Transverse colon (tissue), 4 donors: ENCODE measurements at regions not wholly inside any gene's neighbourhood (a gene's known extent, or its start where the extent isn't known, plus 50 kb on each side); places are given as distances from the start of the nearest gene placed in this dataset.

Source experiments
- DNase-seq: peaks from one replicate; pipeline ENCODE4 v3.0.0-alpha.2; 2019
- H3K27ac ChIP-seq, 4 donors: fragments of 200-600 bp; sonication (generic); 2 replicates each; pipeline ENCODE4 v1.5.1; 2016 to 2018; ENCODE audit warnings: inconsistent platforms in 4 of 4
- H3K27me3 ChIP-seq: fragments of 200-600 bp; sonication (generic); 2 replicates; pipeline ENCODE4 v1.5.1; 2017; ENCODE audit warnings: inconsistent platforms
- H3K36me3 ChIP-seq, 4 donors: fragments of 200-600 bp; sonication (generic); 2 replicates each; pipeline ENCODE4 v1.5.1; 2017 to 2019; ENCODE audit warnings: inconsistent platforms in 4 of 4
- H3K4me1 ChIP-seq, 4 donors: fragments of 200-600 bp; sonication (generic); 2 replicates each; pipeline ENCODE4 v1.5.1; 2017 to 2020; ENCODE audit warnings: inconsistent platforms in 4 of 4
- H3K4me3 ChIP-seq, 4 donors: fragments of 200-600 bp; sonication (generic); 1 replicate in 1 of 4; 2 replicates in 3 of 4; pipeline versions ENCODE4 v1.5.1 to v1.6.1; 2017 to 2019; ENCODE audit warnings: inconsistent platforms in 4 of 4
- H3K9me3 ChIP-seq, 2 donors: fragments of 200-600 bp; sonication (generic); 2 replicates each; pipeline ENCODE4 v1.5.1; 2017 to 2019; ENCODE audit warnings: inconsistent platforms in 2 of 2
- CTCF ChIP-seq, 5 experiments: fragments of 200-600 bp in 3 of 5; fragments of 450-650 bp in 2 of 5; sonication (generic) in 3 of 5; IDR thresholded peaks; 1 replicate in 2 of 5; 2 replicates in 3 of 5; pipeline ENCODE4 v1.5.1; 2016 to 2017; ENCODE audit warnings: antibody characterized with exemption in 5 of 5, inconsistent platforms in 3 of 5, mild to moderate bottlenecking in 2 of 5, moderate library complexity in 1 of 5
- EP300 ChIP-seq: sonication (generic); formaldehyde crosslinking; IDR thresholded peaks from one replicate; pipeline ENCODE4 v1.6.1; 2017; ENCODE audit warnings: antibody characterized with exemption, low read depth
- POLR2A ChIP-seq: fragments of 450-650 bp; IDR thresholded peaks from one replicate; pipeline ENCODE4 v1.6.1; 2016; ENCODE audit warnings: antibody characterized with exemption, mild to moderate bottlenecking, moderate library complexity
- POLR2AphosphoS5 ChIP-seq, 3 donors: sonication (generic); formaldehyde crosslinking; IDR thresholded peaks; one replicate each; pipeline ENCODE4 v1.6.1; 2016; ENCODE audit warnings: antibody characterized with exemption in 3 of 3
- WGBS, 2 donors: methylation state at CpG; one replicate each; pipeline ENCODE4 v1.1.5; 2018; ENCODE audit warnings: low coverage in 1 of 2; 5-methylcytosine and 5-hydroxymethylcytosine counted together
- in situ Hi-C, 4 donors: fragments of 200-750 bp; cut with MboI; loops; one replicate each; pipeline versions ENCODE4 v1.15.0 to v1.15.1; 2017; ENCODE audit warnings: low sequenced_read_pairs in 3 of 4, low pct_ligation_motif_present in 1 of 4, low pct_unique_long_range_greater_than_20kb in 1 of 4
- intact Hi-C: fragments of 100-400 bp; cut with DNase I; formaldehyde crosslinking; loops from one replicate; pipeline ENCODE4 v1.15.1; 2023; ENCODE audit warnings: low total_unique reads

- Histone ChIP-seq H3K9me3 (no peaks in the 10 kb centered on the region), H3K4me3 (no peak overlapping the region), H3K36me3 (no peaks in the 10 kb centered on the region), H3K4me1 (no peaks in the 10 kb centered on the region), H3K27ac (no peak overlapping the region), H3K27me3 (no peaks in the 10 kb centered on the region)
- WGBS, 2 donors: 93 to 94% methylated on average over 2 to 3 of the region's 3 CpGs
- no peak for DNase-seq
- TF ChIP-seq CTCF (IDR thresholded peaks at IDR 0.05) (no peak), EP300 (no peak), POLR2A (no peak), POLR2AphosphoS5 (IDR thresholded peaks at IDR 0.05) (no peak)
- in situ Hi-C loops (no loop called here), intact Hi-C loops (no loop called here)
These were observed 350.7 kb upstream of the SASH1 start for GRCh38 chr6:147991961-147992360.

DNA sequence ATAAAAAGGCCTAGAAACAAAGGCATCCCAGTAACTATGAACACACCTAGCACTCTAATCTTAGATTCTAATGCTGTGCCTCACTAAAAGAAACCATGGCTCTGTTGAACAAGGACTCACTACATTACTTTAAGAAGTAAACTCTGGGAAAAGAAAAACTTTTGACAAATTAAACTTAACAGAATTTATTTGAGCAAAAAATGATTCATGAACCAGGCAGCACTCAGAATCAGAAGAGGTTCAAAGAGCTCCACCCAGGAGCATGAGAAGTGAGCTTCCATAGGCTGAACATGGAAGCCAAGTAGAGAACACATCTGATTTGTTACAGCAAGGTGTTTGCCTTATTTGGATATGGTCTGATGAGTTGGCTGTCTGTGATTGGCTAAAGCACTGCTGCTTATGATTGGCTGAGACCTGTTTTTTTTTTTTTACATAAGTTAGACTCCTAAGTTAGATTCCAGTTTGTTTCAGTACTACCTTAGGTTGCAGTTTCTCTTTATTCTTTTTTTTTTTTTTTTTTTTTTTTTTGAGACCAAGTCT is 343.6 kb upstream of the SASH1 start:
- no peak overlapping the region for H3K27ac ChIP-seq
- H3K27me3 ChIP-seq: no peaks in the 10 kb centered on the region
- DNase-seq: no peak
- intact Hi-C loops: no loop called here
- in situ Hi-C loops: no loop called here
- no peak for TF ChIP-seq CTCF (IDR thresholded peaks at IDR 0.05)
- no peak for TF ChIP-seq POLR2AphosphoS5 (IDR thresholded peaks at IDR 0.05)
- no peak for TF ChIP-seq POLR2A
- TF ChIP-seq EP300: no peak
- H3K9me3 ChIP-seq: no peaks in the 10 kb centered on the region
- no peaks in the 10 kb centered on the region for H3K4me1 ChIP-seq
- no peaks in the 10 kb centered on the region for H3K36me3 ChIP-seq
- no peak overlapping the region for H3K4me3 ChIP-seq

GRCh38 chr6:148001844-148002642 is 340.6 kb upstream of the SASH1 start:
- no peaks in the 10 kb centered on the region for H3K27me3 ChIP-seq
- no peaks in the 10 kb centered on the region for H3K9me3 ChIP-seq
- TF ChIP-seq POLR2A (no peak), CTCF (IDR thresholded peaks at IDR 0.05) (no peak), POLR2AphosphoS5 (IDR thresholded peaks at IDR 0.05) (no peak), EP300 (no peak)
- no peak overlapping the region for H3K27ac ChIP-seq
- no peaks in the 10 kb centered on the region for H3K4me1 ChIP-seq
- DNase-seq: no peak
- in situ Hi-C loops: no loop called here
- intact Hi-C loops: no loop called here
- no peak overlapping the region for H3K4me3 ChIP-seq
- no peaks in the 10 kb centered on the region for H3K36me3 ChIP-seq
- WGBS, 2 donors: 84% methylated on average over 7 of the region's 7 CpGs

DNA sequence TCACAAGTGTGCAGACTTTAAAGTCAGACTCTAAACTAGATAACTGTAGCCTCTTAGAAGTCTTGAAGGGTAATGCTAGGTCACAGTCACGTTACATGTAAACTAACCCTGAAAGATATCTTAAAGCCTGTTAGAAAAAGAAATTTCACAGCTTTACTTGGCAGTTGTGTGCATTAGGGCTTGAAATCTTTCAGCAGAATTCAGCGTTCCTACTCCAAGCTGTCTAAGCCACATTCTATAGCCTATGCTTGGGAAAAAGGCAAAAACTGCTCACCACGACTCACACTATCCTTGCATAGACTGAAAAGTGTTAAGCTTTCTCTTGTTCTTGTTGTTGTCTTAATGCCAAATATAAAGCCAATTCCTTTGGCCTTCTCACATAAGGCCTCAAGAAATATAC is 338.0 kb upstream of the SASH1 start:
- Histone ChIP-seq H3K4me1 (no peaks in the 10 kb centered on the region), H3K36me3 (no peaks in the 10 kb centered on the region), H3K27me3 (no peaks in the 10 kb centered on the region), H3K4me3 (no peak overlapping the region), H3K9me3 (no peaks in the 10 kb centered on the region), H3K27ac (no peak overlapping the region)
- intact Hi-C loops: no loop called here
- in situ Hi-C loops: no loop called here
- WGBS, 2 donors: 75 to 84% methylated on average over 3 of the region's 3 CpGs
- TF ChIP-seq POLR2A: no peak
- TF ChIP-seq POLR2AphosphoS5 (IDR thresholded peaks at IDR 0.05): no peak
- TF ChIP-seq EP300: no peak
- TF ChIP-seq CTCF (IDR thresholded peaks at IDR 0.05): no peak
- DNase-seq: no peak
